ENCODE measurements at regions not wholly inside any gene's neighbourhood (a gene's known extent, or its start where the extent isn't known, plus 50 kb on each side); places are given as distances from the start of the nearest gene placed in this dataset.

GRCh38 chr20:54714817-54715216 is 239.4 kb downstream of the DOK5 start:
- DNase-seq (ENCODE audit: extremely low read depth, low read depth): no peak

GRCh38 chr20:54713727-54714126 is 238.3 kb downstream of the DOK5 start:
- DNase-seq (ENCODE audit: extremely low read depth, low read depth): no peak

GRCh38 chr20:54711071-54711470 is 235.7 kb downstream of the DOK5 start:
- DNase-seq (ENCODE audit: extremely low read depth, low read depth): no peak

GRCh38 chr20:54710341-54710740 is 234.9 kb downstream of the DOK5 start:
- no peak for DNase-seq (ENCODE audit: extremely low read depth, low read depth)

- DNase-seq (ENCODE audit: extremely low read depth, low read depth): no peak
Measured at GRCh38 chr20:54708229-54708628, 232.8 kb downstream of the DOK5 start.

GRCh38 chr20:54707801-54708200 is 232.4 kb downstream of the DOK5 start:
- DNase-seq (ENCODE audit: extremely low read depth, low read depth): no peak

- no peak for DNase-seq (ENCODE audit: extremely low read depth, low read depth)
Measured at GRCh38 chr20:54706581-54706980, 231.2 kb downstream of the DOK5 start.

- no peak for DNase-seq (ENCODE audit: extremely low read depth, low read depth)
Measured at GRCh38 chr20:54704032-54704635, 228.7 kb downstream of the DOK5 start.

Small RNA genes in the stretch of these regions (small RNA-seq; reads per million reads assigned to genes)
- gene RNU4ATAC7P: 0 to 0.06 reads per million in 2 experiments
